Heart left ventricle (tissue), 13 donors: ENCODE measurements at regions not wholly inside any gene's neighbourhood (a gene's known extent, or its start where the extent isn't known, plus 50 kb on each side); places are given as distances from the start of the nearest gene placed in this dataset.

Source experiments
- CTCF ChIP-seq, 12 donors: fragments of 200-600 bp; sonication (generic) in 4 of 12; IDR thresholded peaks; one replicate each; pipeline versions ENCODE4 v1.5.0 to v1.8.0; 2018 to 2022; ENCODE audit warnings: antibody characterized with exemption in 12 of 12, mild to moderate bottlenecking in 5 of 12
- POLR2A ChIP-seq, 2 donors: fragments of 450-650 bp; IDR thresholded peaks; one replicate each; pipeline ENCODE4 v1.6.1; 2017; ENCODE audit warnings: antibody characterized with exemption in 2 of 2, mild to moderate bottlenecking in 2 of 2, moderate library complexity in 2 of 2
- donor health status: ischemic (EF 13 %, LVEDD 7.1; RV severe dilation, severe dysfunction).
- donor health status: DM: no; HTN: yes; CAD: no.
- donor health status: DM: no; HTN: no; CAD: no.
- donor health status: ischemic (EF 25% LVEDD 6.9; RV normal size, moderate dysfunction).
- donor health status: ischemic (EF 25% LVEDD 5.7; RV mildly dilated, moderate dysfunction).
- donor health status: ischemic (EF 35%, LVEDD 5.7; RV mildly dilated, moderate dysfunction).
- donor health status: nonischemic (EF 11% LVEDD 7.7; RV severe dilation, severe dysfunction).
- donor health status: DM: yes; HTN: yes; CAD: no.
- donor health status: PGD.
- donor health status: ischemic (EF 29% LVEDD 5.4; RV normal size, mild dysfunction).
- donor health status: nonischemic (EF 23%, LVEDD 6.1; RV moderate dilation, normal function).

- TF ChIP-seq CTCF (IDR thresholded peaks at IDR 0.05) (no peak), POLR2A (IDR thresholded peaks at IDR 0.05) (no peak)
These were observed 177.9 kb upstream of the CADM1 start for GRCh38 chr11:115682101-115682500.
